B cell (primary cell): ENCODE measurements at regions not wholly inside any gene's neighbourhood (a gene's known extent, or its start where the extent isn't known, plus 50 kb on each side); places are given as distances from the start of the nearest gene placed in this dataset.

Experiments used
- ATAC-seq: fragments of 200-7000 bp; cut with Tn5 transposase; one replicate; pipeline ENCODE4 v1.10.0; 2021; ENCODE audit warnings: low read depth, mild to moderate bottlenecking, moderate number of reproducible peaks, moderate library complexity
- CTCF ChIA-PET: fragments of 350-600 bp; sonication (Branson Sonifier 250); formaldehyde crosslinking; loops from one replicate; lab custom pipeline; 2021; ENCODE audit warnings: antibody characterized with exemption, inconsistent platforms; lab: Charles Lee
- POLR2A ChIA-PET: fragments of 350-600 bp; sonication (Branson Sonifier 250); formaldehyde crosslinking; loops from one replicate; lab custom pipeline; 2021; ENCODE audit warnings: antibody characterized with exemption; lab: Charles Lee
- DNase-seq: peaks from one replicate; pipeline ENCODE4 v3.0.0; 2013
- H2AFZ ChIP-seq: 2 replicates; pipeline ENCODE4 v1.6.1; 2012; ENCODE audit warnings: mild to moderate bottlenecking, low read depth, low read length; ENCODE audit not compliant: insufficient read depth, poor library complexity, severe bottlenecking
- H3K27ac ChIP-seq, 2 donors: 1 replicate in 1 of 2; 2 replicates in 1 of 2; pipeline ENCODE4 v1.5.1; 2012 to 2013; ENCODE audit warnings: low read length in 2 of 2, mild to moderate bottlenecking in 2 of 2, moderate library complexity in 1 of 2
- H3K27me3 ChIP-seq, 4 experiments: fragments of 200-600 bp in 1 of 4; sonication (generic) in 1 of 4; replicated peaks in 1 of 4; 1 replicate in 2 of 4; 2 replicates in 2 of 4; pipeline versions ENCODE4 v1.6.1 to v1.7.0; 2013 to 2016; ENCODE audit warnings: low read length in 3 of 4, mild to moderate bottlenecking in 2 of 4, mixed read lengths in 1 of 4, moderate library complexity in 1 of 4; ENCODE audit not compliant: insufficient read depth in 4 of 4, control insufficient read depth in 3 of 4; ENCODE audit errors: control extremely low read depth in 1 of 4
- H3K36me3 ChIP-seq, 2 experiments: replicated peaks in 1 of 2; 1 replicate in 1 of 2; 2 replicates in 1 of 2; pipeline versions ENCODE4 v1.6.1 to v1.7.1; 2013; ENCODE audit warnings: low read length in 1 of 2; ENCODE audit not compliant: insufficient read depth in 2 of 2, control insufficient read depth in 1 of 2; ENCODE audit errors: control extremely low read depth in 1 of 2, extremely low read depth in 1 of 2
- H3K4me1 ChIP-seq, 2 donors: fragments of 200-600 bp in 1 of 2; sonication (generic) in 1 of 2; 1 replicate in 1 of 2; 2 replicates in 1 of 2; pipeline versions ENCODE4 v1.5.1 to v1.6.1; 2013 to 2017; ENCODE audit warnings: low read length in 2 of 2; ENCODE audit not compliant: control insufficient read depth in 2 of 2, insufficient read depth in 2 of 2
- H3K4me2 ChIP-seq: replicated peaks from 2 replicates; pipeline ENCODE3; 2012; ENCODE audit warnings: mild to moderate bottlenecking, low read depth, low read length; ENCODE audit not compliant: poor library complexity, severe bottlenecking
- H3K4me3 ChIP-seq, 5 experiments: fragments of 200-600 bp in 1 of 5; sonication (generic) in 1 of 5; 1 replicate in 3 of 5; 2 replicates in 2 of 5; pipeline versions ENCODE4 v1.5.1 to v1.7.0; 2011 to 2016; ENCODE audit warnings: low read length in 4 of 5, mild to moderate bottlenecking in 4 of 5, low read depth in 2 of 5, control low read depth in 1 of 5, moderate library complexity in 1 of 5; ENCODE audit not compliant: insufficient read depth in 1 of 5; ENCODE audit errors: control extremely low read depth in 1 of 5, extremely low read depth in 1 of 5
- H3K79me2 ChIP-seq: fragments of 200-600 bp; sonication (generic); one replicate; pipeline ENCODE4 v1.6.0; 2016; ENCODE audit warnings: low read length; ENCODE audit not compliant: control insufficient read depth, insufficient read depth
- H3K9ac ChIP-seq: fragments of 200-600 bp; sonication (generic); 2 replicates; pipeline ENCODE4 v1.6.1; 2017; ENCODE audit warnings: mild to moderate bottlenecking, low read length, moderate library complexity
- H3K9me3 ChIP-seq, 3 donors: one replicate each; pipeline versions ENCODE4 v1.6.1 to v1.7.1; 2013; ENCODE audit warnings: low read length in 2 of 3; ENCODE audit not compliant: control insufficient read depth in 2 of 3, insufficient read depth in 1 of 3; ENCODE audit errors: control extremely low read depth in 1 of 3
- H4K20me1 ChIP-seq: 2 replicates; pipeline ENCODE4 v1.6.0; 2012; ENCODE audit warnings: mild to moderate bottlenecking, low read length; ENCODE audit not compliant: insufficient read depth, control insufficient read depth, poor library complexity, severe bottlenecking
- H3K27ac Mint-ChIP-seq: one replicate; pipeline ENCODE4 v1.8.0; 2021; ENCODE audit warnings: mixed read lengths
- H3K27me3 Mint-ChIP-seq: one replicate; pipeline ENCODE4 v1.8.0; 2021; ENCODE audit warnings: mixed read lengths
- H3K4me1 Mint-ChIP-seq: one replicate; pipeline ENCODE4 v1.8.0; 2021; ENCODE audit warnings: mixed read lengths
- H3K4me3 Mint-ChIP-seq: one replicate; pipeline ENCODE4 v1.8.0; 2021; ENCODE audit warnings: mixed read lengths
- H3K9me3 Mint-ChIP-seq: one replicate; pipeline ENCODE4 v1.8.0; 2022; ENCODE audit warnings: mixed read lengths; ENCODE audit not compliant: insufficient read depth
- CTCF ChIP-seq: fragments of 200-600 bp; IDR thresholded peaks from one replicate; pipeline ENCODE4 v1.8.0; 2022; ENCODE audit warnings: antibody characterized with exemption, mild to moderate bottlenecking
- EZH2 ChIP-seq: IDR thresholded peaks from 2 replicates; pipeline ENCODE4 v1.6.1; 2012; ENCODE audit warnings: borderline replicate concordance, low read depth, mild to moderate bottlenecking, moderate library complexity, low read length; ENCODE audit not compliant: insufficient read depth, poor library complexity, severe bottlenecking
- WGBS: methylation state at CpG from one replicate; pipeline ENCODE4 v1.1.5; 2013; ENCODE audit warnings: missing lambda C conversion rate; ENCODE audit not compliant: insufficient coverage; 5-methylcytosine and 5-hydroxymethylcytosine counted together
- intact Hi-C: fragments of 100-400 bp; cut with micrococcal nuclease; formaldehyde crosslinking; loops from one replicate; pipeline ENCODE4 v1.10.0; 2022

GRCh38 chr17:63221939-63222338 is 224.2 kb downstream of the CYB561 start:
- ChIA-PET POLR2A (no interaction called here), CTCF (no interaction called here)
- no peak for TF ChIP-seq CTCF
- TF ChIP-seq EZH2: no peak
- Histone ChIP-seq H3K4me1 (no peaks in the 10 kb centered on the region), H3K9ac (no peak overlapping the region), H3K27ac (no peak overlapping the region), H3K4me3 (no peak overlapping the region), H3K36me3 (no peaks in the 10 kb centered on the region), H2AFZ (no peak overlapping the region), H3K4me2 (no peak overlapping the region), H4K20me1 (no peaks in the 10 kb centered on the region), H3K27me3 (no peaks in the 10 kb centered on the region), H3K9me3 (peaks cover 0 to 1% (median 0%) of the 10 kb centered on the region in 3 donors), H3K79me2 (no peaks in the 10 kb centered on the region)
- Mint-ChIP-seq H3K9me3 (no peaks in the 10 kb centered on the region), H3K4me1 (no peaks in the 10 kb centered on the region), H3K27ac (no peak overlapping the region), H3K27me3 (no peaks in the 10 kb centered on the region), H3K4me3 (no peak overlapping the region)
- intact Hi-C loops: no loop called here
- DNase-seq: no peak
- WGBS: no CpG with 5 or more reads among the region's 1 CpG
- no peak for ATAC-seq

DNA sequence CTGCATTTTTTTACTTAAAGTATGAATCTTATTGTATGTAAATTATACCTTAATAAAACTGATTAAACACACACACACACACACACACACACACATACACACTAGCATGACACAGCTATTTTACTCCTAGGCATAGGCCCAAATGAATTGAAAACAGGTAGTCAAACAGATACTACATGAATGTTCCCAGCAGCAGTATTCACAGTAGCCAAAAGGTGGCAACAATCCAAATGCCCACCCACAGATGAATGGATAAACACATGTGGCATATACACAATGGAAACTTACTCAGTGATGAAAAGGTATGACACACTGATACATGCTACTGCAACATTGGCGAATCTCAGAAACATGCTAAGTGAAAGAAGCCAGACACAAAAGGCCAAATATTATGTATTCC is 223.5 kb downstream of the CYB561 start:
- ATAC-seq: no peak
- no peak overlapping the region for H2AFZ ChIP-seq
- no peaks in the 10 kb centered on the region for H3K36me3 ChIP-seq
- CTCF ChIA-PET: no interaction called here
- Mint-ChIP-seq H3K27ac (no peak overlapping the region), H3K4me3 (no peak overlapping the region), H3K9me3 (no peaks in the 10 kb centered on the region), H3K4me1 (no peaks in the 10 kb centered on the region), H3K27me3 (no peaks in the 10 kb centered on the region)
- intact Hi-C loops: no loop called here
- no peak overlapping the region for H3K27ac ChIP-seq
- H3K79me2 ChIP-seq: no peaks in the 10 kb centered on the region
- H3K4me3 ChIP-seq: no peak overlapping the region
- H3K27me3 ChIP-seq: no peaks in the 10 kb centered on the region
- H3K9ac ChIP-seq: no peak overlapping the region
- H3K4me1 ChIP-seq: no peaks in the 10 kb centered on the region
- WGBS: no CpG with 5 or more reads among the region's 1 CpG
- no peak for DNase-seq
- POLR2A ChIA-PET: no interaction called here
- H4K20me1 ChIP-seq: no peaks in the 10 kb centered on the region
- peaks cover 0 to 1% (median 0%) of the 10 kb centered on the region in 3 donors for H3K9me3 ChIP-seq
- no peak for TF ChIP-seq EZH2
- TF ChIP-seq CTCF: no peak
- no peak overlapping the region for H3K4me2 ChIP-seq
